Keratinocyte (primary cell): ENCODE measurements at regions not wholly inside any gene's neighbourhood (a gene's known extent, or its start where the extent isn't known, plus 50 kb on each side); places are given as distances from the start of the nearest gene placed in this dataset.
A peak's percentile ranks its signal among the peaks of the same experiment; 100 is the strongest.

Source experiments
- DNase-seq: peaks from one replicate; pipeline ENCODE4 v3.0.0-alpha.2; 2011; ENCODE audit warnings: low read depth, missing footprints, low spot score
- FAIRE-seq: peaks from 2 replicates; lab custom pipeline; 2011; peaks lifted over from hg19 to GRCh38; lab: Jason Lieb, UNC
- H2AFZ ChIP-seq: 2 replicates; pipeline ENCODE4 v1.6.0; 2012; ENCODE audit warnings: low read length, control low read depth, inconsistent platforms; ENCODE audit not compliant: control insufficient read depth
- H3K27ac ChIP-seq: 2 replicates; pipeline ENCODE4 v1.5.1; 2011; ENCODE audit warnings: low read length; ENCODE audit not compliant: control insufficient read depth, insufficient read depth
- H3K27me3 ChIP-seq: 3 replicates; pipeline ENCODE4 v1.6.0; 2011; ENCODE audit warnings: low read length; ENCODE audit not compliant: control insufficient read depth, insufficient read depth; ENCODE audit errors: extremely low read depth
- H3K36me3 ChIP-seq, 2 experiments: 2 replicates in 1 of 2; 3 replicates in 1 of 2; pipeline ENCODE4 v1.5.1; 2011; ENCODE audit warnings: low read length in 2 of 2, mild to moderate bottlenecking in 1 of 2; ENCODE audit not compliant: control insufficient read depth in 2 of 2, insufficient read depth in 2 of 2; ENCODE audit errors: extremely low read depth in 1 of 2
- H3K4me1 ChIP-seq: 3 replicates; pipeline ENCODE4 v1.5.1; 2011; ENCODE audit warnings: low read length; ENCODE audit not compliant: control insufficient read depth, insufficient read depth; ENCODE audit errors: extremely low read depth
- H3K4me2 ChIP-seq: 3 replicates; pipeline ENCODE4 v1.6.0; 2011; ENCODE audit warnings: low read depth, low read length; ENCODE audit not compliant: control insufficient read depth, insufficient read depth; ENCODE audit errors: extremely low read depth
- H3K4me3 ChIP-seq, 3 experiments: fragments of 200-600 bp in 1 of 3; sonication (generic) in 1 of 3; 2 replicates in 2 of 3; 3 replicates in 1 of 3; pipeline ENCODE4 v1.5.1; 2011 to 2016; ENCODE audit warnings: low read length in 3 of 3, mild to moderate bottlenecking in 3 of 3, control low read depth in 2 of 3, inconsistent platforms in 1 of 3, low read depth in 1 of 3, mixed read lengths in 1 of 3, mixed run types in 1 of 3, moderate library complexity in 1 of 3; ENCODE audit not compliant: control insufficient read depth in 2 of 3, insufficient read depth in 2 of 3; ENCODE audit errors: extremely low read depth in 1 of 3
- H3K79me2 ChIP-seq: 2 replicates; pipeline ENCODE4 v1.6.0; 2012; ENCODE audit warnings: low read length; ENCODE audit not compliant: control insufficient read depth, insufficient read depth
- H3K9ac ChIP-seq: 3 replicates; pipeline ENCODE4 v1.6.0; 2011; ENCODE audit warnings: low read length; ENCODE audit not compliant: control insufficient read depth, insufficient read depth; ENCODE audit errors: extremely low read depth
- H3K9me1 ChIP-seq: 3 replicates; pipeline ENCODE4 v1.6.0; 2011; ENCODE audit warnings: low read length; ENCODE audit not compliant: control insufficient read depth, insufficient read depth; ENCODE audit errors: extremely low read depth
- H3K9me3 ChIP-seq: 2 replicates; pipeline ENCODE4 v1.5.1; 2012; ENCODE audit warnings: low read depth, low read length; ENCODE audit not compliant: control insufficient read depth
- H4K20me1 ChIP-seq: 3 replicates; pipeline ENCODE4 v1.6.0; 2011; ENCODE audit warnings: low read length; ENCODE audit not compliant: control insufficient read depth, insufficient read depth; ENCODE audit errors: extremely low read depth
- EZH2 ChIP-seq: IDR thresholded peaks from one replicate; pipeline ENCODE4 v1.6.1; 2012; ENCODE audit warnings: inconsistent platforms, mild to moderate bottlenecking, low read length, moderate library complexity
- dilution Hi-C: fragments of 300-500 bp; cut with MboI; formaldehyde crosslinking; loops from one replicate; pipeline ENCODE4 v1.7.0; 2020; ENCODE audit warnings: low sequenced_read_pairs; ENCODE audit not compliant: extremely low pct_ligation_motif_present
- TF ChIP-seq, protein P1 (sequence below), 3 experiments: IDR thresholded peaks in 1 of 3; conservative IDR thresholded peaks in 1 of 3; optimal IDR thresholded peaks in 1 of 3; 2 replicates in 2 of 3; 3 replicates in 1 of 3; pipeline versions ENCODE3 to v1.5.1; 2011; ENCODE audit warnings: low read length in 3 of 3, mild to moderate bottlenecking in 3 of 3, moderate library complexity in 2 of 3, control low read depth in 1 of 3, inconsistent platforms in 1 of 3; ENCODE audit not compliant: insufficient read depth in 2 of 3; ENCODE audit errors: extremely low read depth in 1 of 3

DNA sequence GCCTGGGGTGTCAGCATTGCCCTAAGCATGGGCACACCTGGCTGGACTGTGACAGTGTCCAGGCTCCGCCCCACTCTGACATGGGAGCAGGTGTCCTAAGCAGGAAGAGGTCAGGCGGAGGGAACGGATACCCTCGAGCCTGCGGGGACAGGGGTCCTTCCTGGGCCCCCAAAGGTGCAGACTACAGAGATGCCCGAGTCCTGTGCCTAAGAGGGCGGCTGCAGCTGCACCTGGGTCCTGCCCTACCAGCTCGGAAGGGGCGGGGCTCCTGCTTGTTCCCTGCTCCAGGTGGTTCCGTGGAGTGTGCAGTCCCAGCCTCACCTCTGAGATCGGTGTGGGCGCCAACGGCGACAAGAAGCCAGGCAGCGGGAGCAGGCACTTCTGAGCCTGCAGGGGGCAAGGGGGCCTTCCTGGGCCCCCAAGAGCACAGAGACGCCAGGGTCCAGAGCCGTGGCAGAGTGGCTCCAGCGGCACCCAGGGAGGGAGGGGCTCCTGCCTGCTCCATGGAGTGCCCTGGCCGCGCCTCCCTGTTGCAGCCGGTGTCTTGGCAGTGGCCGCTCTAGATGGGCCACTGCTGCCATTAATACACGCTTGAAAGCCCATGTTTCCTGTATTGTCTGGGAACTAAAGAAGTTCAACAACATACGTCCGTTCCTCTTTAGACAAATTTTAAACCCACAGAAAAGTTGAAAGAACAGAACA lies 64.5 kb upstream of the CACNA2D1 start:
- Histone ChIP-seq H2AFZ (no peak overlapping the region), H3K4me3 (peak overlapping the region in 1 of 3 experiments; percentile 14), H3K4me1 (peaks cover 6% of the 10 kb centered on the region), H3K27me3 (no peaks in the 10 kb centered on the region), H3K36me3 (no peaks in the 10 kb centered on the region), H3K79me2 (no peaks in the 10 kb centered on the region), H3K27ac (no peak overlapping the region), H3K9ac (no peak overlapping the region), H3K9me1 (no peaks in the 10 kb centered on the region), H3K4me2 (peak overlapping the region; percentile 37), H3K9me3 (no peaks in the 10 kb centered on the region), H4K20me1 (no peaks in the 10 kb centered on the region)
- no peak for DNase-seq
- TF ChIP-seq, protein P1, sequence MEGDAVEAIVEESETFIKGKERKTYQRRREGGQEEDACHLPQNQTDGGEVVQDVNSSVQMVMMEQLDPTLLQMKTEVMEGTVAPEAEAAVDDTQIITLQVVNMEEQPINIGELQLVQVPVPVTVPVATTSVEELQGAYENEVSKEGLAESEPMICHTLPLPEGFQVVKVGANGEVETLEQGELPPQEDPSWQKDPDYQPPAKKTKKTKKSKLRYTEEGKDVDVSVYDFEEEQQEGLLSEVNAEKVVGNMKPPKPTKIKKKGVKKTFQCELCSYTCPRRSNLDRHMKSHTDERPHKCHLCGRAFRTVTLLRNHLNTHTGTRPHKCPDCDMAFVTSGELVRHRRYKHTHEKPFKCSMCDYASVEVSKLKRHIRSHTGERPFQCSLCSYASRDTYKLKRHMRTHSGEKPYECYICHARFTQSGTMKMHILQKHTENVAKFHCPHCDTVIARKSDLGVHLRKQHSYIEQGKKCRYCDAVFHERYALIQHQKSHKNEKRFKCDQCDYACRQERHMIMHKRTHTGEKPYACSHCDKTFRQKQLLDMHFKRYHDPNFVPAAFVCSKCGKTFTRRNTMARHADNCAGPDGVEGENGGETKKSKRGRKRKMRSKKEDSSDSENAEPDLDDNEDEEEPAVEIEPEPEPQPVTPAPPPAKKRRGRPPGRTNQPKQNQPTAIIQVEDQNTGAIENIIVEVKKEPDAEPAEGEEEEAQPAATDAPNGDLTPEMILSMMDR (optimal IDR thresholded peaks at IDR 0.05 in 1 of 3, IDR thresholded peaks at IDR 0.05 in 1 of 3, conservative IDR thresholded peaks at IDR 0.05 in 1 of 3; ENCODE audit: extremely low read depth in 1 of 3, insufficient read depth in 2 of 3, low read length in 3 of 3), result no peak
- TF ChIP-seq EZH2, result no peak
- dilution Hi-C loops, result no loop called here
- no peak for FAIRE-seq

DNA sequence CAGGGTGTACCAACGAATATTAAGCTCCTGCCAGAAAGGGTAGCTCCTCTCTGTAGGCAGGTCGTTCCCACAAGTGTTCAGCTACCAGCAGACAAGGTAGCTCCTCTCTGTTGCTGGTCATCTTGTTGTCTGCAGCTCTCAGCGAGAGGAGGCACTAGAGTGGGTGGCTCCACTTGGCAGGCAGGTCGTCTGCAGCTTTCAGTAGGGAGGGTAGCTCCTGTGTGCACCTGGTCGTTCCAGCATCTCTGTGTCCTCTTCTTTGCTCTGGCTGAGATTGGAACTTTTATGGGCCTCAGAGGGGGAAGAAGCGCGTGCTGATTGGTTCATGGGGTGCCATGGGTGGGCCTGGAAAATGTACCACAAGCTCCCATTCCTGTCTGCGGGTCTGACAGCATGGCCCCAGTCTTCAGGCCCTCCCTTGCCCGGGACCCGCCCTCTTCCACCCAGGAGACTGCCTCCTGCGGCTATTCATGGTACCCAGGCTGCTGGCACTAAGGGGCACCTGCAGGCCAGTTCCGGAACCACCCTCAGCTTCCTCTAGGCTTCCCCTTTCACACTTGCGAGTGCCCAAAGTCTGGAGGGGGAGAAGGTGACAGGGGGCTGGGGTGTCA lies 63.9 kb upstream of the CACNA2D1 start:
- dilution Hi-C loops, result no loop called here
- FAIRE-seq (no peak), DNase-seq (no peak)
- peak overlapping the region; percentile 54 for H3K4me2 ChIP-seq
- TF ChIP-seq EZH2, result no peak
- TF ChIP-seq, protein P1 (optimal IDR thresholded peaks at IDR 0.05 in 1 of 3, IDR thresholded peaks at IDR 0.05 in 1 of 3, conservative IDR thresholded peaks at IDR 0.05 in 1 of 3; ENCODE audit: extremely low read depth in 1 of 3, insufficient read depth in 2 of 3, low read length in 3 of 3), result no peak
- no peaks in the 10 kb centered on the region for H3K9me3 ChIP-seq
- no peak overlapping the region for H3K4me3 ChIP-seq
- H3K36me3 ChIP-seq, result no peaks in the 10 kb centered on the region
- no peaks in the 10 kb centered on the region for H3K27me3 ChIP-seq
- no peaks in the 10 kb centered on the region for H3K9me1 ChIP-seq
- H3K27ac ChIP-seq, result no peak overlapping the region
- H4K20me1 ChIP-seq, result no peaks in the 10 kb centered on the region
- peaks cover 6% of the 10 kb centered on the region for H3K4me1 ChIP-seq
- H2AFZ ChIP-seq, result peak overlapping the region; percentile 63
- H3K9ac ChIP-seq, result no peak overlapping the region
- no peaks in the 10 kb centered on the region for H3K79me2 ChIP-seq
